ENCODE measurements at regions not wholly inside any gene's neighbourhood (a gene's known extent, or its start where the extent isn't known, plus 50 kb on each side); places are given as distances from the start of the nearest gene placed in this dataset.
"Not testable (repeated sequence)": the region's sequence is repeated elsewhere in the genome, so short reads cannot be mapped to it uniquely, and the experiment has no call there.

GRCh38 chr13:18213511-18213910 is 968.1 kb downstream of the TUBA3C start:
- H3K36me3 ChIP-seq (ENCODE audit: insufficient read depth); H4K20me1 ChIP-seq (ENCODE audit: insufficient read depth); H3K4me1 ChIP-seq (ENCODE audit: low read depth, poor library complexity, severe bottlenecking); H3K9ac ChIP-seq; H3K79me2 ChIP-seq (ENCODE audit: insufficient read depth, low read depth); H2AFZ ChIP-seq (ENCODE audit: low read depth); H3K4me3 ChIP-seq (IDR thresholded peaks at IDR 0.05; ENCODE audit: insufficient read depth, low read depth, low read length); H3K27ac ChIP-seq; H3K4me2 ChIP-seq; H3K27me3 ChIP-seq (ENCODE audit: insufficient read depth, low read depth): not testable (repeated sequence)

GRCh38 chr13:18212873-18213272 is 968.8 kb downstream of the TUBA3C start:
- Histone ChIP-seq H3K4me2 (no peak overlapping the region), H3K27me3 (ENCODE audit: insufficient read depth, low read depth) (no peaks in the 10 kb centered on the region), H3K4me1 (ENCODE audit: low read depth, poor library complexity, severe bottlenecking) (no peaks in the 10 kb centered on the region), H2AFZ (ENCODE audit: low read depth) (no peak overlapping the region), H3K27ac (no peak overlapping the region), H3K4me3 (IDR thresholded peaks at IDR 0.05; ENCODE audit: insufficient read depth, low read depth, low read length) (no peak overlapping the region), H3K79me2 (ENCODE audit: insufficient read depth, low read depth) (no peaks in the 10 kb centered on the region), H3K36me3 (ENCODE audit: insufficient read depth) (no peaks in the 10 kb centered on the region), H4K20me1 (ENCODE audit: insufficient read depth) (no peaks in the 10 kb centered on the region), H3K9ac (no peak overlapping the region)
- TF ChIP-seq CTCF (conservative IDR thresholded peaks at IDR 0.05; ENCODE audit: low read depth, low read length): no peak

GRCh38 chr13:18211752-18212560 is 969.7 kb downstream of the TUBA3C start:
- H3K9ac ChIP-seq; H3K4me2 ChIP-seq; H3K4me1 ChIP-seq (ENCODE audit: low read depth, poor library complexity, severe bottlenecking); H3K27me3 ChIP-seq (ENCODE audit: insufficient read depth, low read depth); H3K79me2 ChIP-seq (ENCODE audit: insufficient read depth, low read depth); H2AFZ ChIP-seq (ENCODE audit: low read depth); H3K27ac ChIP-seq; H3K36me3 ChIP-seq (ENCODE audit: insufficient read depth); H4K20me1 ChIP-seq (ENCODE audit: insufficient read depth); H3K4me3 ChIP-seq (IDR thresholded peaks at IDR 0.05; ENCODE audit: insufficient read depth, low read depth, low read length): not testable (repeated sequence)

- H3K4me1 ChIP-seq (ENCODE audit: low read depth, poor library complexity, severe bottlenecking); H3K4me3 ChIP-seq (IDR thresholded peaks at IDR 0.05; ENCODE audit: insufficient read depth, low read depth, low read length); H3K27me3 ChIP-seq (ENCODE audit: insufficient read depth, low read depth); H3K79me2 ChIP-seq (ENCODE audit: insufficient read depth, low read depth); H3K27ac ChIP-seq; H3K36me3 ChIP-seq (ENCODE audit: insufficient read depth); H4K20me1 ChIP-seq (ENCODE audit: insufficient read depth); H2AFZ ChIP-seq (ENCODE audit: low read depth); H3K4me2 ChIP-seq; H3K9ac ChIP-seq: not testable (repeated sequence)
Measured at GRCh38 chr13:18204614-18205178, 976.9 kb downstream of the TUBA3C start.

- H3K27me3 ChIP-seq (ENCODE audit: insufficient read depth, low read depth); H3K36me3 ChIP-seq (ENCODE audit: insufficient read depth); H3K4me2 ChIP-seq; H3K4me1 ChIP-seq (ENCODE audit: low read depth, poor library complexity, severe bottlenecking); H4K20me1 ChIP-seq (ENCODE audit: insufficient read depth); H3K79me2 ChIP-seq (ENCODE audit: insufficient read depth, low read depth); H3K4me3 ChIP-seq (IDR thresholded peaks at IDR 0.05; ENCODE audit: insufficient read depth, low read depth, low read length); H2AFZ ChIP-seq (ENCODE audit: low read depth); H3K27ac ChIP-seq; H3K9ac ChIP-seq: not testable (repeated sequence)
Measured at GRCh38 chr13:18195365-18195678, 986.3 kb downstream of the TUBA3C start.

- not testable (repeated sequence) for H3K27me3 ChIP-seq (ENCODE audit: insufficient read depth, low read depth)
Measured at GRCh38 chr13:18194631-18195364, 986.8 kb downstream of the TUBA3C start.

GRCh38 chr13:18194104-18194503 is 987.5 kb downstream of the TUBA3C start:
- not testable (repeated sequence) for H3K4me1 ChIP-seq (ENCODE audit: low read depth, poor library complexity, severe bottlenecking); H3K27me3 ChIP-seq (ENCODE audit: insufficient read depth, low read depth); H3K9ac ChIP-seq; H3K36me3 ChIP-seq (ENCODE audit: insufficient read depth); H2AFZ ChIP-seq (ENCODE audit: low read depth); H4K20me1 ChIP-seq (ENCODE audit: insufficient read depth); H3K27ac ChIP-seq; H3K4me2 ChIP-seq; H3K4me3 ChIP-seq (IDR thresholded peaks at IDR 0.05; ENCODE audit: insufficient read depth, low read depth, low read length); H3K79me2 ChIP-seq (ENCODE audit: insufficient read depth, low read depth)

More at GRCh38 chr13:18194631-18195364, 986.8 kb downstream of the TUBA3C start:
- not testable (repeated sequence) for H3K36me3 ChIP-seq (ENCODE audit: insufficient read depth); H3K27ac ChIP-seq; H3K79me2 ChIP-seq (ENCODE audit: insufficient read depth, low read depth); H2AFZ ChIP-seq (ENCODE audit: low read depth); H3K9ac ChIP-seq; H3K4me3 ChIP-seq (IDR thresholded peaks at IDR 0.05; ENCODE audit: insufficient read depth, low read depth, low read length); H3K4me1 ChIP-seq (ENCODE audit: low read depth, poor library complexity, severe bottlenecking); H4K20me1 ChIP-seq (ENCODE audit: insufficient read depth); H3K4me2 ChIP-seq
